CD4-positive, alpha-beta memory T cell (primary cell): ENCODE measurements at regions not wholly inside any gene's neighbourhood (a gene's known extent, or its start where the extent isn't known, plus 50 kb on each side); places are given as distances from the start of the nearest gene placed in this dataset.

Experiments used
- CTCF ChIA-PET: fragments of 350-600 bp; sonication (Branson Sonifier 250); formaldehyde crosslinking; loops from one replicate; lab custom pipeline; 2021; ENCODE audit warnings: inconsistent platforms; ENCODE audit not compliant: partially characterized antibody; lab: Charles Lee
- POLR2A ChIA-PET: fragments of 350-600 bp; sonication (Branson Sonifier 250); formaldehyde crosslinking; loops from one replicate; lab custom pipeline; 2021; ENCODE audit not compliant: partially characterized antibody; lab: Charles Lee
- DNase-seq, 5 donors: peaks; one replicate each; pipeline versions ENCODE4 v3.0.0 to v3.0.0-alpha.2; 2020 to 2022; ENCODE audit warnings: mixed read lengths in 1 of 5
- H3K27ac ChIP-seq: one replicate; pipeline ENCODE4 v1.7.0; 2013; ENCODE audit warnings: low read depth, low read length
- H3K27me3 ChIP-seq: 2 replicates; pipeline ENCODE4 v1.7.0; 2013; ENCODE audit warnings: mild to moderate bottlenecking, low read length, moderate library complexity; ENCODE audit not compliant: insufficient read depth
- H3K36me3 ChIP-seq: 2 replicates; pipeline ENCODE4 v1.7.0; 2013; ENCODE audit warnings: mild to moderate bottlenecking, low read length, moderate library complexity; ENCODE audit not compliant: insufficient read depth
- H3K4me1 ChIP-seq: 2 replicates; pipeline ENCODE4 v1.7.0; 2013; ENCODE audit warnings: mild to moderate bottlenecking, low read length, moderate library complexity; ENCODE audit not compliant: insufficient read depth
- H3K4me3 ChIP-seq, 2 donors: one replicate each; pipeline ENCODE4 v1.7.0; 2013; ENCODE audit warnings: low read length in 2 of 2, mild to moderate bottlenecking in 1 of 2
- H3K9me3 ChIP-seq, 2 donors: one replicate each; pipeline ENCODE4 v1.7.0; 2013; ENCODE audit warnings: low read length in 2 of 2, control low read depth in 1 of 2; ENCODE audit not compliant: control insufficient read depth in 1 of 2
- H3K27ac Mint-ChIP-seq, 7 donors: one replicate each; pipeline ENCODE4 v1.8.0; 2020 to 2021; ENCODE audit warnings: mixed read lengths in 7 of 7, mild to moderate bottlenecking in 6 of 7, inconsistent platforms in 3 of 7, moderate library complexity in 3 of 7
- H3K27me3 Mint-ChIP-seq, 2 donors: one replicate each; pipeline ENCODE4 v1.8.0; 2020 to 2021; ENCODE audit warnings: mixed read lengths in 2 of 2
- H3K36me3 Mint-ChIP-seq, 2 donors: one replicate each; pipeline ENCODE4 v1.8.0; 2020 to 2021; ENCODE audit warnings: mixed read lengths in 2 of 2, inconsistent platforms in 1 of 2, mild to moderate bottlenecking in 1 of 2
- H3K4me1 Mint-ChIP-seq, 4 donors: one replicate each; pipeline ENCODE4 v1.8.0; 2020 to 2021; ENCODE audit warnings: mixed read lengths in 4 of 4, mild to moderate bottlenecking in 1 of 4
- H3K4me3 Mint-ChIP-seq, 8 donors: one replicate each; pipeline ENCODE4 v1.8.0; 2020 to 2021; ENCODE audit warnings: mixed read lengths in 8 of 8, mild to moderate bottlenecking in 7 of 8, moderate library complexity in 6 of 8, inconsistent platforms in 3 of 8
- H3K9me3 Mint-ChIP-seq, 8 donors: one replicate each; pipeline ENCODE4 v1.8.0; 2020 to 2021; ENCODE audit warnings: mixed read lengths in 8 of 8, mild to moderate bottlenecking in 5 of 8, inconsistent platforms in 3 of 8, moderate library complexity in 1 of 8
- intact Hi-C: fragments of 100-400 bp; cut with micrococcal nuclease; formaldehyde crosslinking; loops from one replicate; pipeline ENCODE4 v1.15.1; 2023

DNA sequence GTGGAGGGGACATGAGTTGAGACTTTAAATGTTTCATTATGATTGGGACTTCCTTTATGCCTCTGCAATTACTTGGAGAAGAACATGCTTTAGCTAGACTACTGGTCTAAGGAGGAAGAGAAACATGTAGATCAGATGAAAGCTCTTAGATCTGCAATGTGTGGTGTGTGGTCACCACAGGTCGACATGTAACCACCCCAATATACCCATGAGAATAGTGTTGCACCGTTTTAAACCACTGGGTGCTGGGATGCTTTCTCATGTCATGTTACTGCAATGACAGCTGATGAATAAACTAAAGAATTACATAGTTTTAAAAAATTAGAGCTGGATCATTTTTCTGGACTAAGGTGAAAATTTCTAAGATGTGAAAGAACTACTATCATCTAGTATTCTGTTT is 1039.7 kb downstream of the RAPGEF2 start:
- POLR2A ChIA-PET, result no interaction called here
- H3K9me3 Mint-ChIP-seq, result peaks cover 0 to 9% (median 3%) of the 10 kb centered on the region in 8 donors
- no peaks in the 10 kb centered on the region for H3K27me3 Mint-ChIP-seq
- CTCF ChIA-PET, result no interaction called here
- DNase-seq, result no peak
- H3K36me3 Mint-ChIP-seq, result no peaks in the 10 kb centered on the region
- no peaks in the 10 kb centered on the region for H3K27me3 ChIP-seq
- intact Hi-C loops, result no loop called here
- no peak overlapping the region for H3K27ac ChIP-seq
- H3K4me1 ChIP-seq, result no peaks in the 10 kb centered on the region
- no peak overlapping the region for H3K4me3 ChIP-seq
- no peaks in the 10 kb centered on the region for H3K4me1 Mint-ChIP-seq
- H3K4me3 Mint-ChIP-seq, result no peak overlapping the region
- no peak overlapping the region for H3K27ac Mint-ChIP-seq
- no peaks in the 10 kb centered on the region for H3K36me3 ChIP-seq
- H3K9me3 ChIP-seq, result no peaks in the 10 kb centered on the region

DNA sequence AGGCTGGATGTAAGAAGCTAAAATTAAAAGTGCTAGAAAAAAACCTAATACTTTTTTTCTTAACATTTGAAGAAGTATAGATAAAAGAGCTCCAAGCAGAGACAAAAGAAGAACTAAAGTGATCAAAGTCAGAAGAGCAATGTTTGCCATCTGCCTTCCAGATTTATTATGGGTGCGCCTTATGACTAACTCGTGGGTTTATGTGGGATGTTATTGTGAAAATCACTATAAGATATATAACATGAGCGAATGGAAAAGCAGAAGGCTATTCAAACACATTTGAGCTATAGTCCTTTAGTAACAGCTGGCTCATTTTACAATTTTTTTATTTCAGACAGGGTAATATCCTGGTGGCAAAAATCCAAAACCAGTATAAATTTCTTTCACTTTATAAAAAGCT is 1040.7 kb downstream of the RAPGEF2 start:
- no peaks in the 10 kb centered on the region for H3K9me3 ChIP-seq
- no peaks in the 10 kb centered on the region for H3K36me3 ChIP-seq
- no peaks in the 10 kb centered on the region for H3K27me3 ChIP-seq
- ChIA-PET CTCF (no interaction called here), POLR2A (no interaction called here)
- no peaks in the 10 kb centered on the region for H3K36me3 Mint-ChIP-seq
- DNase-seq, result no peak
- H3K27ac ChIP-seq, result no peak overlapping the region
- intact Hi-C loops, result no loop called here
- H3K27me3 Mint-ChIP-seq, result no peaks in the 10 kb centered on the region
- H3K4me3 ChIP-seq, result no peak overlapping the region
- H3K9me3 Mint-ChIP-seq, result peaks cover 0 to 9% (median 3%) of the 10 kb centered on the region in 8 donors
- no peak overlapping the region for H3K27ac Mint-ChIP-seq
- no peaks in the 10 kb centered on the region for H3K4me1 Mint-ChIP-seq
- no peak overlapping the region for H3K4me3 Mint-ChIP-seq
- no peaks in the 10 kb centered on the region for H3K4me1 ChIP-seq

DNA sequence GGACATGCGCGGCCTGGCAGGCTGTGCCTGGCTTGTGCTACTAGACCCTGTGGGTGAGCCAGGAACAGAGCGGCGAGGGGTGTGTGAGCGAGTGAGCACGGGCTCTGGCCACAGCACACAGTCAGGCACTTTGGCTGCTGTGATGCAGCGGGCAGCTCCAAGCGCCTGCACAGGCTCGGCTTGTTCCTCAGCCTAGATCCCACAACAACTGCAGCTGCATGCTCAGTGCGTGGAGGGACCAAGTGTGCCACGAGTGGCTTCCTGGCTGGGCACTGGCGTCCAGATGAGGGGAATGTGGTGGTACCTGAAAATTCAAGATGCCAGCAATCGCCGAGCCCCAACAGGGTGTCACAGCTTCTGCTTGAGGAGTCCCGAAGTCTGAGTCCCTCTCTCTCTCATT is 1056.6 kb downstream of the RAPGEF2 start:
- H3K4me1 ChIP-seq, result no peaks in the 10 kb centered on the region
- no peaks in the 10 kb centered on the region for H3K4me1 Mint-ChIP-seq
- H3K36me3 ChIP-seq, result no peaks in the 10 kb centered on the region
- DNase-seq, result no peak
- intact Hi-C loops, result no loop called here
- no peak overlapping the region for H3K27ac Mint-ChIP-seq
- H3K4me3 Mint-ChIP-seq, result no peak overlapping the region
- H3K9me3 ChIP-seq, result no peaks in the 10 kb centered on the region
- POLR2A ChIA-PET, result no interaction called here
- no peaks in the 10 kb centered on the region for H3K36me3 Mint-ChIP-seq
- H3K27ac ChIP-seq, result no peak overlapping the region
- CTCF ChIA-PET, result no interaction called here
- no peaks in the 10 kb centered on the region for H3K27me3 ChIP-seq
- no peaks in the 10 kb centered on the region for H3K27me3 Mint-ChIP-seq
- H3K4me3 ChIP-seq, result no peak overlapping the region
- H3K9me3 Mint-ChIP-seq, result peaks cover 0 to 15% (median 6%) of the 10 kb centered on the region in 8 donors

DNA sequence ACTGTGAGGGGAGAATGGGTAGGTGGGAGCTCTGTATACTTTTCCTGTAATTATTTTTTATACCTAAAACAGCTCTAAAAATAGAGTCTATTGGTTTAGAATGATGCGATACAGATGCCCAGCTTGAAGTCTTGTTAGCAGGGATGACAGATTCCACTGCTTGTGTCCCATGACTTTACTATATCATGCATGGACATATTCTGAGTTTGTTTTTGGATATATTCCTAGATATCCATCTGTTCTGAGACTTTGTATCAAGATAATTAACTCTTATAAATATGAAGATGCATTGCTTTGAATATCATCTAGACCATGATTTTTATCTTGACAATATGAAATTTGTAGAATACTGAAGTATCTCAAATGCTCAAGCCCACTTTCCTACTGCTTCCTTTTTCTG is 1058.1 kb downstream of the RAPGEF2 start:
- no peak overlapping the region for H3K27ac Mint-ChIP-seq
- intact Hi-C loops, result no loop called here
- H3K9me3 ChIP-seq, result no peaks in the 10 kb centered on the region
- H3K9me3 Mint-ChIP-seq, result peaks cover 0 to 12% (median 5%) of the 10 kb centered on the region in 8 donors
- H3K4me1 Mint-ChIP-seq, result no peaks in the 10 kb centered on the region
- DNase-seq, result no peak
- POLR2A ChIA-PET, result no interaction called here
- H3K4me3 ChIP-seq, result no peak overlapping the region
- CTCF ChIA-PET, result no interaction called here
- H3K27me3 ChIP-seq, result no peaks in the 10 kb centered on the region
- no peaks in the 10 kb centered on the region for H3K4me1 ChIP-seq
- H3K27me3 Mint-ChIP-seq, result no peaks in the 10 kb centered on the region
- no peak overlapping the region for H3K4me3 Mint-ChIP-seq
- H3K36me3 ChIP-seq, result no peaks in the 10 kb centered on the region
- H3K27ac ChIP-seq, result no peak overlapping the region
- H3K36me3 Mint-ChIP-seq, result no peaks in the 10 kb centered on the region

DNA sequence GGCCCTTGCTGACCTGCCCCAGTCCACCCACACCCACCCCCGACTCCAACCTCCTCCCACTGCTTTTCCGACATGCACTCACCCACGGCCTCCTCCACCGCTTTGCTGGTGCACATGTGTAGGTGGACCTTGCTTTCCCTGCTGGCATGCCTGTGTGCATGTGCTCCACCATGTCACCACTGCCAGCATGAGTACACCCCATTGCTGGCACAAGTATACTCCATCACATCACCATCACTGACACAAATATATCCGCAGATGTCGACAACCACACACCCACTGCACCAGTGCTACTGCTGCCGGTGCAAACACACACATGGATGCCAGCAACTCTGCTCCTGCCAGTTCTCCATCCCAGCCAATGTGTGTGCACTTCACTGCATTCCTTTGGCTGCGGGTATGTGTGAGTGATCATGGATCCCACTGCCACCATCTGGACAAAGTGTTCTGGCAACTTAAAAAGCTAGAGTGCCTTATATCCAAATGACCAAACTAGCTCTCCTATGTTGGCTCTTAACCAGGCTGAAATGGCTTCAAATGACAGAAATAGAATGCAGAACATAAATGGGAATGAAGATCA is 1072.3 kb downstream of the RAPGEF2 start:
- Mint-ChIP-seq H3K4me1 (no peaks in the 10 kb centered on the region), H3K36me3 (no peaks in the 10 kb centered on the region), H3K27me3 (no peaks in the 10 kb centered on the region), H3K27ac (no peak overlapping the region), H3K9me3 (peaks cover 0 to 12% (median 11%) of the 10 kb centered on the region in 8 donors), H3K4me3 (no peak overlapping the region)
- Histone ChIP-seq H3K27me3 (no peaks in the 10 kb centered on the region), H3K4me3 (no peak overlapping the region), H3K36me3 (no peaks in the 10 kb centered on the region), H3K4me1 (no peaks in the 10 kb centered on the region), H3K9me3 (no peaks in the 10 kb centered on the region), H3K27ac (no peak overlapping the region)
- intact Hi-C loops, result no loop called here
- POLR2A ChIA-PET, result no interaction called here
- CTCF ChIA-PET, result no interaction called here
- no peak for DNase-seq

DNA sequence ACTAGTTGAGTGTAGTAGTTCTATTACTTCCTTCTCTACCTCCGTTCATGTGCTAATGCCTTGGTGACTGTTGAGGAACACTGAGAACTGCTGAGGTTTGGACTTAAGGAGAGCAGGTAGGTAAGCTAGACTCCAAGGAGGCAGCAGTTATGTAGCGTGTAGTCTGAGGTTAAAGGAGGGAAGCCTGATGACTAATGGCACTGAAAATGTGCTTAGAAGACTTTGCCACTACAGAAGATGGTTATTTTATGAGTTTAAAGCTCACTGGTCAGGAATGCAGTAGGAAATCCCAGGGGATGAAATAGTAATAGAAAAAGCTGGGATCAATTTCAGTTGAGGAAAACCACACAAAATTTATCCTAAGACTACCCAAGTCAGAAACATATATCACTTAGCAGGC is 1077.3 kb downstream of the RAPGEF2 start:
- Mint-ChIP-seq H3K4me3 (no peak overlapping the region), H3K4me1 (peaks cover 0 to 1% (median 0%) of the 10 kb centered on the region in 4 donors), H3K27me3 (no peaks in the 10 kb centered on the region), H3K36me3 (no peaks in the 10 kb centered on the region), H3K27ac (no peak overlapping the region), H3K9me3 (peaks cover 0 to 13% (median 5%) of the 10 kb centered on the region in 8 donors)
- no peak overlapping the region for H3K4me3 ChIP-seq
- no peaks in the 10 kb centered on the region for H3K36me3 ChIP-seq
- no peaks in the 10 kb centered on the region for H3K27me3 ChIP-seq
- intact Hi-C loops, result no loop called here
- DNase-seq, result no peak
- no peaks in the 10 kb centered on the region for H3K4me1 ChIP-seq
- ChIA-PET POLR2A (no interaction called here), CTCF (no interaction called here)
- H3K9me3 ChIP-seq, result no peaks in the 10 kb centered on the region
- no peak overlapping the region for H3K27ac ChIP-seq

DNA sequence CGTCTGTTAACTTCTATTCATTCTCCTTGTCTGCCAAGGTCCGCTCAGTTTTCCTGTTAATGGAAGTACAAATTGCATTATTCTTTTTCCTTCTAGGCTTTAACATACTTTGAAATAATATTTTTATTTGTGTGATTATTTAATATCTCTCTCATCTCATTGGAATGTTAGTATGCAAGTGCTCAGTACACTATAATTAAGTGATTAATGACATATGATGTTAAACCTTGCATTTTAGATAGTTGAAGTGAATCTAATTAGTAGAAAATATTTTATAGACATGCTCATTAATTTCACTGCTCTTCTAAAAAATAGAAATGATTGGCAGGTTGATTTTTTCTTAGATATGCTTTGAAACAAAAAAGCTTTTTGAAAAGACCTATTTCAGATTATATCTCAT is 1079.8 kb downstream of the RAPGEF2 start:
- H3K27ac ChIP-seq, result no peak overlapping the region
- peaks cover 0 to 1% (median 0%) of the 10 kb centered on the region in 4 donors for H3K4me1 Mint-ChIP-seq
- no peaks in the 10 kb centered on the region for H3K9me3 ChIP-seq
- no peaks in the 10 kb centered on the region for H3K4me1 ChIP-seq
- no peaks in the 10 kb centered on the region for H3K36me3 ChIP-seq
- H3K27ac Mint-ChIP-seq, result no peak overlapping the region
- intact Hi-C loops, result no loop called here
- H3K4me3 Mint-ChIP-seq, result no peak overlapping the region
- no peaks in the 10 kb centered on the region for H3K36me3 Mint-ChIP-seq
- no peak for DNase-seq
- H3K27me3 Mint-ChIP-seq, result no peaks in the 10 kb centered on the region
- peaks cover 0 to 12% (median 3%) of the 10 kb centered on the region in 8 donors for H3K9me3 Mint-ChIP-seq
- no peaks in the 10 kb centered on the region for H3K27me3 ChIP-seq
- ChIA-PET POLR2A (no interaction called here), CTCF (no interaction called here)
- H3K4me3 ChIP-seq, result no peak overlapping the region

DNA sequence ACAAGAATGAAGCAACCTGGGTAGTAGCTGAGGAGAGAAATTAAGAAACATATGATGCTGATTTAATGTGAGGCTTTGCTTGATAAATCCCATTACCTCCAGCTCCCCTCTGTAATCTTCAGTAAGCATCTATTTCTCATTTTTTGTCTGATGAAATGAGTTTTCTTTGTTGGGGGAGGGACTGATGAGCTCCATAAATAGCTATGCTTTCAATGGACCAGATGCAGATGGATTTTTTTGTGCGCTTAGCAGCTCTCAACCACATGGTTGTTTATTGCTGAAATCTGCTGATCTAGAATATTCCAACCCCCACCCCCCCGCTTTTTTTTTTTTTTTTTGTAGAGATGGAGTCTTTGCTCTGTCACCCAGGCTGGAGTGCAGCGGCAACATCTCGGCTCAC is 1082.0 kb downstream of the RAPGEF2 start:
- Histone ChIP-seq H3K9me3 (no peaks in the 10 kb centered on the region), H3K36me3 (no peaks in the 10 kb centered on the region), H3K27ac (no peak overlapping the region), H3K4me3 (no peak overlapping the region), H3K4me1 (no peaks in the 10 kb centered on the region), H3K27me3 (no peaks in the 10 kb centered on the region)
- CTCF ChIA-PET, result no interaction called here
- Mint-ChIP-seq H3K4me3 (no peak overlapping the region), H3K27ac (no peak overlapping the region), H3K27me3 (no peaks in the 10 kb centered on the region), H3K4me1 (peaks cover 0 to 1% (median 0%) of the 10 kb centered on the region in 4 donors), H3K36me3 (no peaks in the 10 kb centered on the region), H3K9me3 (peaks cover 0 to 16% (median 5%) of the 10 kb centered on the region in 8 donors)
- intact Hi-C loops, result no loop called here
- POLR2A ChIA-PET, result no interaction called here
- DNase-seq, result no peak
